ENCODE measurements at regions not wholly inside any gene's neighbourhood (a gene's known extent, or its start where the extent isn't known, plus 50 kb on each side); places are given as distances from the start of the nearest gene placed in this dataset.

GRCh38 chr11:97732011-97732632 is 1288.6 kb upstream of the CNTN5 start:
- Histone ChIP-seq H3K27me3 (ENCODE audit: control insufficient read depth in 2 of 2, insufficient read depth in 2 of 2, low read length in 2 of 2) (no peaks in the 10 kb centered on the region), H2AFZ (ENCODE audit: insufficient read depth, low read depth, low read length, poor library complexity, severe bottlenecking) (no peak overlapping the region), H3K79me2 (ENCODE audit: insufficient read depth, low read length) (no peaks in the 10 kb centered on the region), H3K4me1 (ENCODE audit: control insufficient read depth in 1 of 2, insufficient read depth in 2 of 2, low read length in 2 of 2) (no peaks in the 10 kb centered on the region), H3K4me2 (replicated peaks; ENCODE audit: extremely low read depth, low read length, poor library complexity, severe bottlenecking) (no peak overlapping the region), H3K36me3 (replicated peaks in 1 of 2; ENCODE audit: control insufficient read depth in 1 of 2, insufficient read depth in 2 of 2, low read length in 2 of 2) (no peaks in the 10 kb centered on the region), H4K20me1 (ENCODE audit: insufficient read depth, low read length) (no peaks in the 10 kb centered on the region), H3K4me3 (replicated peaks in 1 of 3; ENCODE audit: low read depth in 2 of 3, low read length in 3 of 3) (no peak overlapping the region), H3K27ac (ENCODE audit: low read depth in 1 of 2, low read length in 2 of 2) (no peak overlapping the region), H3K9me3 (replicated peaks in 1 of 2; ENCODE audit: control insufficient read depth in 1 of 2, insufficient read depth in 1 of 2, low read length in 2 of 2) (peaks cover 0 to 7% of the 10 kb centered on the region in 2 donors), H3K9ac (ENCODE audit: insufficient read depth, low read length, poor library complexity, severe bottlenecking) (no peak overlapping the region)
- Mint-ChIP-seq H3K9me3 (peaks cover 0 to 10% (median 5%) of the 10 kb centered on the region in 7 donors), H3K4me1 (no peaks in the 10 kb centered on the region), H3K27ac (no peak overlapping the region), H3K36me3 (no peaks in the 10 kb centered on the region), H3K4me3 (no peak overlapping the region), H3K27me3 (ENCODE audit: low read depth in 3 of 3) (no peaks in the 10 kb centered on the region)
- no CpG with 5 or more reads among the region's 1 CpG for WGBS (ENCODE audit: insufficient coverage)
- DNase-seq = no peak
- no peak for TF ChIP-seq CTCF (IDR thresholded peaks at IDR 0.05)
- intact Hi-C loops (cut with micrococcal nuclease) = no loop called here

GRCh38 chr11:97738751-97739150 is 1282.0 kb upstream of the CNTN5 start:
- DNase-seq = no peak
- H3K4me1 ChIP-seq (ENCODE audit: control insufficient read depth in 1 of 2, insufficient read depth in 2 of 2, low read length in 2 of 2) = no peaks in the 10 kb centered on the region
- no peaks in the 10 kb centered on the region for H4K20me1 ChIP-seq (ENCODE audit: insufficient read depth, low read length)
- Mint-ChIP-seq H3K36me3 (no peaks in the 10 kb centered on the region), H3K27ac (no peak overlapping the region), H3K4me1 (no peaks in the 10 kb centered on the region), H3K27me3 (ENCODE audit: low read depth in 3 of 3) (no peaks in the 10 kb centered on the region), H3K4me3 (no peak overlapping the region), H3K9me3 (peaks cover 0 to 16% (median 7%) of the 10 kb centered on the region in 7 donors)
- no peak overlapping the region for H2AFZ ChIP-seq (ENCODE audit: insufficient read depth, low read depth, low read length, poor library complexity, severe bottlenecking)
- intact Hi-C loops (cut with micrococcal nuclease) = no loop called here
- H3K36me3 ChIP-seq (replicated peaks in 1 of 2; ENCODE audit: control insufficient read depth in 1 of 2, insufficient read depth in 2 of 2, low read length in 2 of 2) = no peaks in the 10 kb centered on the region
- no peak for TF ChIP-seq CTCF (IDR thresholded peaks at IDR 0.05)
- H3K27ac ChIP-seq (ENCODE audit: low read depth in 1 of 2, low read length in 2 of 2) = no peak overlapping the region
- no CpG with 5 or more reads among the region's 2 CpGs for WGBS (ENCODE audit: insufficient coverage)
- H3K4me2 ChIP-seq (replicated peaks; ENCODE audit: extremely low read depth, low read length, poor library complexity, severe bottlenecking) = no peak overlapping the region
- peaks cover 1 to 4% of the 10 kb centered on the region in 2 donors for H3K9me3 ChIP-seq (replicated peaks in 1 of 2; ENCODE audit: control insufficient read depth in 1 of 2, insufficient read depth in 1 of 2, low read length in 2 of 2)
- H3K9ac ChIP-seq (ENCODE audit: insufficient read depth, low read length, poor library complexity, severe bottlenecking) = no peak overlapping the region
- no peaks in the 10 kb centered on the region for H3K79me2 ChIP-seq (ENCODE audit: insufficient read depth, low read length)
- no peak overlapping the region for H3K4me3 ChIP-seq (replicated peaks in 1 of 3; ENCODE audit: low read depth in 2 of 3, low read length in 3 of 3)
- no peaks in the 10 kb centered on the region for H3K27me3 ChIP-seq (ENCODE audit: control insufficient read depth in 2 of 2, insufficient read depth in 2 of 2, low read length in 2 of 2)

Measured in CD14-positive monocyte (primary cell).